DOHH2 (cell line): ENCODE measurements at regions not wholly inside any gene's neighbourhood (a gene's known extent, or its start where the extent isn't known, plus 50 kb on each side); places are given as distances from the start of the nearest gene placed in this dataset.

Experiments used
- CTCF ChIP-seq: fragments of 200-600 bp; sonication (generic); IDR thresholded peaks from one replicate; pipeline ENCODE4 v1.5.1; 2014; ENCODE audit warnings: antibody characterized with exemption, mild to moderate bottlenecking, low read depth, low read length; ENCODE audit not compliant: poor library complexity, severe bottlenecking
- EZH2phosphoT487 ChIP-seq: fragments of 200-600 bp; sonication (generic); IDR thresholded peaks from 2 replicates; pipeline ENCODE4 v1.6.1; 2017; ENCODE audit warnings: borderline replicate concordance, mild to moderate bottlenecking, antibody characterized with exemption, low read length, moderate library complexity, mixed read lengths

GRCh38 chrX:129316461-129316860 is 206.8 kb downstream of the SMARCA1 start:
- TF ChIP-seq CTCF (no peak), EZH2phosphoT487 (no peak)
